22Rv1 (cell line): ENCODE measurements at regions not wholly inside any gene's neighbourhood (a gene's known extent, or its start where the extent isn't known, plus 50 kb on each side); places are given as distances from the start of the nearest gene placed in this dataset.

Experiments
- CTCF ChIP-seq: fragments of 450-650 bp; IDR thresholded peaks from 2 replicates; pipeline ENCODE4 v1.5.1; 2017; ENCODE audit warnings: mild to moderate bottlenecking
- ZFX ChIP-seq: fragments of 450-650 bp; IDR thresholded peaks from 2 replicates; pipeline ENCODE4 v1.6.1; 2017; ENCODE audit warnings: antibody characterized with exemption, borderline replicate concordance

GRCh38 chr5:72572236-72572765 lies 65.1 kb upstream of the ZNF366 start:
- no peak for TF ChIP-seq CTCF
- TF ChIP-seq ZFX, result no peak
